ENCODE measurements at regions not wholly inside any gene's neighbourhood (a gene's known extent, or its start where the extent isn't known, plus 50 kb on each side); places are given as distances from the start of the nearest gene placed in this dataset.
"Not testable (repeated sequence)": the region's sequence is repeated elsewhere in the genome, so short reads cannot be mapped to it uniquely, and the experiment has no call there.

GRCh38 chr7:119026391-119026790, 801.9 kb downstream of the ANKRD7 start:
- no peak overlapping the region for H3K4me3 ChIP-seq (ENCODE audit: control extremely low read depth in 1 of 5, extremely low read depth in 1 of 5, insufficient read depth in 1 of 5, low read depth in 2 of 5, low read length in 4 of 5)
- no peaks in the 10 kb centered on the region for H3K36me3 ChIP-seq (replicated peaks in 1 of 2; ENCODE audit: control extremely low read depth in 1 of 2, control insufficient read depth in 1 of 2, extremely low read depth in 1 of 2, insufficient read depth in 2 of 2, low read length in 1 of 2)
- CTCF ChIA-PET: no interaction called here
- no peaks in the 10 kb centered on the region for H4K20me1 ChIP-seq (ENCODE audit: control insufficient read depth, insufficient read depth, low read length, poor library complexity, severe bottlenecking)
- no peaks in the 10 kb centered on the region for H3K4me1 ChIP-seq (ENCODE audit: control insufficient read depth in 2 of 2, insufficient read depth in 2 of 2, low read length in 2 of 2)
- Mint-ChIP-seq H3K4me3 (no peak overlapping the region), H3K9me3 (ENCODE audit: insufficient read depth) (peaks cover 7% of the 10 kb centered on the region), H3K27ac (no peak overlapping the region), H3K4me1 (no peaks in the 10 kb centered on the region), H3K27me3 (no peaks in the 10 kb centered on the region)
- H3K9me3 ChIP-seq (ENCODE audit: control extremely low read depth in 1 of 3, control insufficient read depth in 2 of 3, insufficient read depth in 1 of 3, low read length in 2 of 3): peaks cover 0 to 4% (median 0%) of the 10 kb centered on the region in 3 donors
- ATAC-seq (ENCODE audit: low read depth) (no peak), DNase-seq (no peak)
- no peak overlapping the region for H2AFZ ChIP-seq (ENCODE audit: insufficient read depth, low read depth, low read length, poor library complexity, severe bottlenecking)
- intact Hi-C loops (cut with micrococcal nuclease): no loop called here
- POLR2A ChIA-PET: no interaction called here
- H3K79me2 ChIP-seq (ENCODE audit: control insufficient read depth, insufficient read depth, low read length): no peaks in the 10 kb centered on the region
- no peaks in the 10 kb centered on the region for H3K27me3 ChIP-seq (replicated peaks in 1 of 4; ENCODE audit: control extremely low read depth in 1 of 4, control insufficient read depth in 3 of 4, insufficient read depth in 4 of 4, low read length in 3 of 4)
- H3K27ac ChIP-seq (ENCODE audit: low read length in 2 of 2): no peak overlapping the region
- no peak for TF ChIP-seq EZH2 (IDR thresholded peaks at IDR 0.05; ENCODE audit: borderline replicate concordance, insufficient read depth, low read depth, low read length, poor library complexity, severe bottlenecking)
- TF ChIP-seq, protein P1, sequence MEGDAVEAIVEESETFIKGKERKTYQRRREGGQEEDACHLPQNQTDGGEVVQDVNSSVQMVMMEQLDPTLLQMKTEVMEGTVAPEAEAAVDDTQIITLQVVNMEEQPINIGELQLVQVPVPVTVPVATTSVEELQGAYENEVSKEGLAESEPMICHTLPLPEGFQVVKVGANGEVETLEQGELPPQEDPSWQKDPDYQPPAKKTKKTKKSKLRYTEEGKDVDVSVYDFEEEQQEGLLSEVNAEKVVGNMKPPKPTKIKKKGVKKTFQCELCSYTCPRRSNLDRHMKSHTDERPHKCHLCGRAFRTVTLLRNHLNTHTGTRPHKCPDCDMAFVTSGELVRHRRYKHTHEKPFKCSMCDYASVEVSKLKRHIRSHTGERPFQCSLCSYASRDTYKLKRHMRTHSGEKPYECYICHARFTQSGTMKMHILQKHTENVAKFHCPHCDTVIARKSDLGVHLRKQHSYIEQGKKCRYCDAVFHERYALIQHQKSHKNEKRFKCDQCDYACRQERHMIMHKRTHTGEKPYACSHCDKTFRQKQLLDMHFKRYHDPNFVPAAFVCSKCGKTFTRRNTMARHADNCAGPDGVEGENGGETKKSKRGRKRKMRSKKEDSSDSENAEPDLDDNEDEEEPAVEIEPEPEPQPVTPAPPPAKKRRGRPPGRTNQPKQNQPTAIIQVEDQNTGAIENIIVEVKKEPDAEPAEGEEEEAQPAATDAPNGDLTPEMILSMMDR (IDR thresholded peaks at IDR 0.05): no peak
- H3K9ac ChIP-seq (ENCODE audit: low read length): no peak overlapping the region
- no CpG with 5 or more reads among the region's 2 CpGs for WGBS (ENCODE audit: insufficient coverage)
- H3K4me2 ChIP-seq (replicated peaks; ENCODE audit: low read depth, low read length, poor library complexity, severe bottlenecking): no peak overlapping the region

DNA sequence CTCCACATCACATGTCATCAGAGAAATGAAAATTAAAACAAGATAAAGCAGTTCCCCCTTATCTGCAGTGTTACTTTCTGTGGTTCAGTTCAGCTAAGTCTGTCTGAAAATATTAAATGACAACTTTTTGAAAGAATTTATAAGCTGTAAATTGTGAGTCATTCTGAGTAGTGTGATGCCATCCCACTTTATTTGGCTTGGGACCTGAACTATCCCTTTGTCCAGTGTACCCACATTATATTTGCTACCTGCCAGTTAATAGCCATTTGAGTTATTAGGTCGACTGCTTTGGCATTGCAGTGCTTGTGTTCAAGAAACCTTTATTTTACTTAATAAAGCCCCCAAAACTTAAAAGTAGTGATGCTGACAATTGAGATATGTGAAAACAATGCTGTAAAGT, 804.2 kb downstream of the ANKRD7 start:
- H3K9ac ChIP-seq (ENCODE audit: low read length): no peak overlapping the region
- no peaks in the 10 kb centered on the region for H3K27me3 ChIP-seq (replicated peaks in 1 of 4; ENCODE audit: control extremely low read depth in 1 of 4, control insufficient read depth in 3 of 4, insufficient read depth in 4 of 4, low read length in 3 of 4)
- no CpG with 5 or more reads among the region's 1 CpG for WGBS (ENCODE audit: insufficient coverage)
- no peak for ATAC-seq (ENCODE audit: low read depth)
- no peaks in the 10 kb centered on the region for H3K9me3 Mint-ChIP-seq (ENCODE audit: insufficient read depth)
- H3K4me1 Mint-ChIP-seq: no peaks in the 10 kb centered on the region
- ChIA-PET CTCF (no interaction called here), POLR2A (no interaction called here)
- no peak for TF ChIP-seq EZH2 (IDR thresholded peaks at IDR 0.05; ENCODE audit: borderline replicate concordance, insufficient read depth, low read depth, low read length, poor library complexity, severe bottlenecking)
- TF ChIP-seq, protein P1 (IDR thresholded peaks at IDR 0.05): no peak
- H2AFZ ChIP-seq (ENCODE audit: insufficient read depth, low read depth, low read length, poor library complexity, severe bottlenecking): no peak overlapping the region
- H3K79me2 ChIP-seq (ENCODE audit: control insufficient read depth, insufficient read depth, low read length): no peaks in the 10 kb centered on the region
- H3K27ac Mint-ChIP-seq: no peak overlapping the region
- H3K4me3 ChIP-seq (ENCODE audit: control extremely low read depth in 1 of 5, extremely low read depth in 1 of 5, insufficient read depth in 1 of 5, low read depth in 2 of 5, low read length in 4 of 5): no peak overlapping the region
- H3K27ac ChIP-seq (ENCODE audit: low read length in 2 of 2): no peak overlapping the region
- H3K4me3 Mint-ChIP-seq: no peak overlapping the region
- no peaks in the 10 kb centered on the region for H3K9me3 ChIP-seq (ENCODE audit: control extremely low read depth in 1 of 3, control insufficient read depth in 2 of 3, insufficient read depth in 1 of 3, low read length in 2 of 3)
- H3K4me2 ChIP-seq (replicated peaks; ENCODE audit: low read depth, low read length, poor library complexity, severe bottlenecking): no peak overlapping the region
- H3K36me3 ChIP-seq (replicated peaks in 1 of 2; ENCODE audit: control extremely low read depth in 1 of 2, control insufficient read depth in 1 of 2, extremely low read depth in 1 of 2, insufficient read depth in 2 of 2, low read length in 1 of 2): no peaks in the 10 kb centered on the region
- no peak for DNase-seq
- no peaks in the 10 kb centered on the region for H4K20me1 ChIP-seq (ENCODE audit: control insufficient read depth, insufficient read depth, low read length, poor library complexity, severe bottlenecking)
- H3K4me1 ChIP-seq (ENCODE audit: control insufficient read depth in 2 of 2, insufficient read depth in 2 of 2, low read length in 2 of 2): no peaks in the 10 kb centered on the region
- intact Hi-C loops (cut with micrococcal nuclease): no loop called here
- no peaks in the 10 kb centered on the region for H3K27me3 Mint-ChIP-seq

- H3K27ac ChIP-seq (ENCODE audit: low read length in 2 of 2); H3K4me2 ChIP-seq (replicated peaks; ENCODE audit: low read depth, low read length, poor library complexity, severe bottlenecking); H3K27me3 ChIP-seq (replicated peaks in 1 of 4; ENCODE audit: control extremely low read depth in 1 of 4, control insufficient read depth in 3 of 4, insufficient read depth in 4 of 4, low read length in 3 of 4); H3K4me3 ChIP-seq (ENCODE audit: control extremely low read depth in 1 of 5, extremely low read depth in 1 of 5, insufficient read depth in 1 of 5, low read depth in 2 of 5, low read length in 4 of 5); H3K36me3 ChIP-seq (replicated peaks in 1 of 2; ENCODE audit: control extremely low read depth in 1 of 2, control insufficient read depth in 1 of 2, extremely low read depth in 1 of 2, insufficient read depth in 2 of 2, low read length in 1 of 2); H3K9ac ChIP-seq (ENCODE audit: low read length); H3K9me3 Mint-ChIP-seq (ENCODE audit: insufficient read depth); H2AFZ ChIP-seq (ENCODE audit: insufficient read depth, low read depth, low read length, poor library complexity, severe bottlenecking); intact Hi-C loops (cut with micrococcal nuclease); CTCF ChIA-PET; H3K4me1 Mint-ChIP-seq; H4K20me1 ChIP-seq (ENCODE audit: control insufficient read depth, insufficient read depth, low read length, poor library complexity, severe bottlenecking); H3K27ac Mint-ChIP-seq; POLR2A ChIA-PET; H3K27me3 Mint-ChIP-seq; H3K4me3 Mint-ChIP-seq; H3K79me2 ChIP-seq (ENCODE audit: control insufficient read depth, insufficient read depth, low read length); DNase-seq; ATAC-seq (ENCODE audit: low read depth); H3K4me1 ChIP-seq (ENCODE audit: control insufficient read depth in 2 of 2, insufficient read depth in 2 of 2, low read length in 2 of 2); H3K9me3 ChIP-seq (ENCODE audit: control extremely low read depth in 1 of 3, control insufficient read depth in 2 of 3, insufficient read depth in 1 of 3, low read length in 2 of 3): not testable (repeated sequence)
- 100% methylated on average over 1 of the region's 4 CpGs for WGBS (ENCODE audit: insufficient coverage)
Measured at GRCh38 chr7:119032136-119032535, 807.6 kb downstream of the ANKRD7 start.
